KG1 (cell line): ENCODE measurements at regions not wholly inside any gene's neighbourhood (a gene's known extent, or its start where the extent isn't known, plus 50 kb on each side); places are given as distances from the start of the nearest gene placed in this dataset.
"Not testable (repeated sequence)": the region's sequence is repeated elsewhere in the genome, so short reads cannot be mapped to it uniquely, and the experiment has no call there.

ENCODE experiments used
- DNase-seq: peaks from one replicate; lab custom pipeline; 2025; lab: John Stamatoyannopoulos, UW

DNA sequence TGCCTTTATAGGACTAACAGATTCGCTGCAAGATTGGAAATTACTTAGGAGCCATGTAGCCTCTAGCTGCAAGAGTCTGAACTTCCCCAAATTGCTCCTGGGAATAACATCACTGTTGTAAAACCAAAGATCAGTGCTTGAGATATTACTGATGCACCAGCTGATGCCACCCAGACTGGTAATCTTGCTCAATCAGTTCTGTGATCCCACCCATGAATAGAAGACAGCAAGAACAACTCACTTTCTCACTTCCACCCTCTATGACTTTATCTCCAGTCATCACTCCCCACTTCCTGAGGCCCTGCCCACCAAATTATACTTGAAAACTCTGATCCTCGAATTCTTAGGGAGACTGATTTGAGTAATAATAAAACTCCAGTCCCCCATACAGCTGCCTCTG is 1011.1 kb downstream of the PLA2G4A start:
- DNase-seq: no peak

DNA sequence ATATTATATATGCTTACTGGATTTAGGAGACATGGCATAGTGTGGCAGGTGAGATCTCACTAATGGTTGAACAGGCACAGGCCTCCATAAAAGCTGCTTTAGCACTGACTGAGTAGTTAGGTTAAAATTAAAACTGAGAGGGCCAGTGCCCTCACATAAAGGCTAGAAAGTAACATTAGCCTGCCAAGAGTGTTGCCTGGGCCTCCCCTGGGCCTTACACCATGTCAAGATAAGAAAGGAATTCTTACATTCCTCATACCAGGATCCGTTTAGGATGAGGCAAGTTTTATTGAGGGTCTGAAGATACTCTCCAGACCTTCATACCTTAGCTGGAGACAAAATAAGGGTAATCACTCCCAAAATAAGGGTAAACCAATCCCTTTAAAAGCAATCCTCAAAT is 1011.8 kb downstream of the PLA2G4A start:
- no peak for DNase-seq

DNA sequence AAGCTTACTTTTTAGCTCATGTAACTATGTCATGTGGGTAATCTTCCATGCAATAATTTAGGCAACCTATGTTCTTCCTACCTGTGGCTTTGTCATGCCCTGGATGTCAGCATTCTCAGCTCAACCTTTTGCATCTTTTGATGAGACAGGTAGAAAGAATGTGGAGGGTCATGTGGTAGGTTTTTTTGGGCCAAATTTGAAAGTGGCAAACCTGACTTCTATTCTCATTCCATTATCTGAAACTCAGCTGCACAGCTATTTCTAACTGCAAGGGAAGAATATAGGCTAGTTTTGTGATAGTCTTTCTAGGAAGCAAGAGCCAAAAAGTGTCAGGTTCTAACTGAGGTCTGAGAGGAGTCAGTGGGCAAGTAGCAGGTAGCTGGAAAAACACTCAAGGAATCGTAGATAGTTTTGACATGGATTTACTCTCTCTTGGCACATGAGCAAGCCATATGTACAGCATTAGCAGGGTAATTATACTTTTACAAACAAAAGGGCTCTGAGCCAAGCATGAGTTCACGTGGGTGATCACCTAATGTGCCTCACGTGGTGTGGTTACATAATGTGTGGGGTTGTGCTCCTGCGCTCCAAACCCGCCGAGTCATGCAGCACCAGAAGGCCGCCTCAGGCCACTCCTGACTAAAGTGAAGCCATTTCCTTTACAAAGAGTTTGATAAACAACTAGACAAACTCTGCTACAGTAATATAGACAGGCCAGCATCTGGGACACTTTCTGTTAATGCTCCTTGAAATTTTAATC is 1013.8 kb downstream of the PLA2G4A start:
- DNase-seq: no peak

DNA sequence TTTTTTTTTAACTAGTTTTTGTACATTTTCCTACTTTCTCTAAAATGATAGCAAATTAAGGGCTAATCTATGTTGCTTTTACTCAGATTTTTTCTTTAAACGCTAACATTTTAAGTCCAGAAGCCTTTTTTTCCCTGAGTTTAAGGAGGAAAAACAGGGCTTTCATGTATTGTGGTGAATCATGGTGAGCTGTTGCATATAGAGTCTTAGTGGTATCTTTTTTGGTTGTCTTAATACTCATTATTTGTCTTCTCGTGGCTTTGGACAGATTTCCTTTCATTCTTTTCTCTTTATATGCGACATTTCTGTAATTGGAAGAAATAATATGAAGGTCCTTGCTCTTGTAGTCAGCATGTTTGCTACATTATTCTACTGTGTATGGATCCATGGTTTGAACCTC is 1015.6 kb downstream of the PLA2G4A start:
- no peak for DNase-seq

DNA sequence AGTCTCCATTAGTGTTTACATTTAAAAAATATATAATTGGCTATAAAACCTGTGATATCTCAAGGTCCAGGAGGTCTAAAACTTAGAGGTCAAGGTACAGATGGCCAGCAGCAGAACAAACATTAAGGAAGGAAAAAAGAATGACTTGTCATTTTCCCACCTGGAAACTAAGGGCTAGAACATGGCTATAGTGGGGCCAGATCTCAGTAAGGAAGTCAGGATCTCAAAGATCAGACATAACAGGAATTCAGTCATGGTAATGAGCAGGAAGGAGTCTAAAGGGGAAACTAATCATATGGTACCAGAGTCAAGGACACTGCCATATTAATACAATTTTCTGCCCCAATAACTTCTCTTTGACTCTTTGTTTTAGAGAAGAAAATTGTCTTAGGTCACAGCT is 1018.8 kb downstream of the PLA2G4A start:
- DNase-seq: no peak

DNA sequence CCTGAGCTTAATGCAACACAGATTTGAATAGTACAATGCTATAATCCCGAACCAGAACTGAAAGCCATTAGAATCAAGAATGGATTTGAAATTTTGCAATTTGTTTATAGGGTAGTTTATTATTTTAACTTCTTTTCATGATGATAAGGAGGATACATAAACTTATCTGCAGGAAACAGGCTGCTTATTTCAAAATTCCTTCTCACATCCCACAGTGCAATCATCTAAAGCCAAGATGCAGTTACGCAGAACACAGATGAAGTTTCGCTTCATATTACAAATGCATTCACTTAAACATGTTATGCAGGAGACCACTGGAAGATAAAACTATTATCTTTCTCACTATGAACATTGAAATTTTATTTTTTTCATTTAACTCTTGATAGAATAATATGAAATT is 1019.6 kb downstream of the PLA2G4A start:
- no peak for DNase-seq

DNA sequence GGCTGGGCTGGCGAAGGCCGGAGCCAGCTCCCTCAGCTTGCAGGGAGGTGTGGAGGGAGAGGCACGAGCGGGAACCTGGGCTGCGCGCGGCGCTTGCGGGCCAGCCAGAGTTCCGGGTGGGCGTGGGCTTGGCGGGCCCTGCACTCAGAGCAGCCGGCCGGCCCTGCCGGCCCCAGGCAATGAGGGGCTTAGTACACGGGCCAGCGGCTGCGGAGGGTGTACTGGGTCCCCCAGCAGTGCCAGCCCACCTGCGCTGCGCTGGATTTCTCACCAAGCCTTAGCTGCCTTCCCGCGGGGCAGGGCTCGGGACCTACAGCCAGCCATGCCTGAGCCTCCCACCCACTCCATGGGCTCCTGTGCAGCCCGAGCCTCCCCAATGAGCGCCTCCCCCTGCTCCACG is 1021.4 kb downstream of the PLA2G4A start:
- not testable (repeated sequence) for DNase-seq

DNA sequence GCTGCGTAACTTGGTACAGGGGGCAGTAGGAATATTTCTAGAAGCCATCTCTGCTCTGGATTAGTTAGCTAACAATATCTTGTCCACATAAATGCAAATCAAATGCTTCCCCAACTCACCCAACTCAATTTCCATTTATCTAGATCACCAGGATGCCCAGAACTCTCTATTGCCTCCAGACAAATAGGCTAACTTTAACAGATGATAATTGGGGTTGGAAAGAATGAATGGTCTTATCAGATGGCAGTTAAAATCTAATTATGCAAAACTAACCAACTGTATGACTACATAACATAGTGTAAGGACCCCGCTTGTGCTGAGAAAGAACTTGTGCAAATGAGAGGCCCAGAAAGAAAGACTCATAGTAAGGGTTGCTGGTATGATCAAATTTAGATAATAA is 1024.8 kb downstream of the PLA2G4A start:
- DNase-seq: no peak

DNA sequence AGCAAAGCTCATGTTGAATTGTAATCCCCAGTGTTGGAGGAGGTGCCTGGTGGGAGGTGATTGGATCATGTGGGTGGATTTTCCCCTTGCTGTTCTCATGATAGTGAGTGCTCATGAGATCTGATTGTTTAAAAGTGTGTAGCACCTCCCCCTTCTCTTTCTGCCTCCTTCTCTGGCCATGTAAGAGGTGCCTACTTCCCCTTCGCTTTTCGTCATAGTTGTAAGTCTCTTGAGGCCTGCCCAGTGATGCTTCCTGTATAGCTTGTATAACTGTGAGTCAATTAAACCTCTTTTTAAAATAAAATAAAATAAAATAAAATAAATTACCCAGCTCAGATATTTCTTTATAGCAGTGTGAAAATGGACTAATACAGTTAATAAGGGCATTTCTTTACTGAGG is 1025.7 kb downstream of the PLA2G4A start:
- no peak for DNase-seq

DNA sequence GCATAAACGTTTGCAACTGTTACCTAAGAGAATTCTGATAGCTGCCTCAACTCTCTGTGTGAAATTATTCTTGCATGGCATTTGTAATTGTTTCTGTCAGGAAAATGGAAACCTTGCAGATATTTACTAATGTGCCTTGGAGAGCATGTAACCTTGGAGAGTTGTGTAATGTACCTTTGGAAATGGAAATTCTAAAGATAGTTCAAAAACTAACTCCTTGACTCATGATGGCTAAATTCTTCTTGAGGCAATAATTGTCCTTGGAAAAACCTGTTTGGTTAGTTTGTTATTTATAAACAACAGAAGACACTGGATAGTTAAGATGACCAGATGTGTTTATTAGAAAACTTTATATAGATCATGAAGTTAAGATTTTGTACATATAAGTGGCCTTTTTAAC is 1033.8 kb downstream of the PLA2G4A start:
- DNase-seq: no peak

DNA sequence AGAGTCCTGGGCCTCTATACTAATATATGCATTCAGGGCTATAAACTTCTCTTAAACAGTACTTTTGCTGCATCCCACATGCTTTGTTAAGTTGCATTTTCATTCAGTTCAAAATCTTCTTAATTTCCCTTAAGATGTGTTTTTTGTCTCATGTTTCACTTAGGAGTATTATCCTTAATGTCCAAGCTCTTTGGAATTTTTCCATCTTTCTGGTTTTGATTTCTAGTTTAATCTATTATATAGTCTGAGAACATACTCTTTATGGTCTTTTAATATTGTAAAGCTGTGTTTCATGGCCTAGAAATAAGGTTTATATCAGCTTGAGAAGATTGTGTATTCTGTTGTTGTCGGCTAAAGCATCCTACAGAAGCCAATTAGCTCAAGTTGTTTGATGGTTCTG is 1041.8 kb downstream of the PLA2G4A start:
- no peak for DNase-seq

DNA sequence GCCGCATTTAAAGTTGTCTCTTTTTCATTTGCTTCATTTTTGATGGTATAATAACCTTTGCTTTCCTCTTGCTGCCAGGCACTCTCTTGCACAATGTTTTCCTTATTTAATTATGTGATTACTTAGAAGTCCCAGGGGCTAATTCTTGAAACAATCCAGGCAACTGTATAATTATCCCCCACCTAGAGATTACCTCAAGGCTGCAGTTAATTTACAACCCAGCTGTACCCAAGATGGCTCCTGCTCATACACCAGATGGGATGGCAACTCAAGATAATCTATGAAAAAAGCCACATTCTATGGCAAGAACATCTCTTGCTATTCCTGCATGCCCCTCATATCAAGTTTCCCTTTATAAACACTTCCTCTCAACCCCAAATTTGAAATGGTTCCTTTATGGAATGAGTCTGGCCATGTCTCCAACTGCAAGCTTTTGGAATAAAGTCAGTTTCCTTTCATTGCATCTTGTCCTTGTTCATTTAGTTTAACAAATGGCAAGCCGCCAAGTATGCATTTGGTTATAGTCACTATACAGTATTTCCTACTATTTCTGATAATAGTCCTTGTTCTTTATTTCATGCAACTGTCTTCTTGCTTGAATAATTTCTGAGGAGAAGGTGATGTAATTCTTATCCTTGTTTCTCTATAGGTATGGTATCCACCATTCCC is 1042.6 kb downstream of the PLA2G4A start:
- no peak for DNase-seq

DNA sequence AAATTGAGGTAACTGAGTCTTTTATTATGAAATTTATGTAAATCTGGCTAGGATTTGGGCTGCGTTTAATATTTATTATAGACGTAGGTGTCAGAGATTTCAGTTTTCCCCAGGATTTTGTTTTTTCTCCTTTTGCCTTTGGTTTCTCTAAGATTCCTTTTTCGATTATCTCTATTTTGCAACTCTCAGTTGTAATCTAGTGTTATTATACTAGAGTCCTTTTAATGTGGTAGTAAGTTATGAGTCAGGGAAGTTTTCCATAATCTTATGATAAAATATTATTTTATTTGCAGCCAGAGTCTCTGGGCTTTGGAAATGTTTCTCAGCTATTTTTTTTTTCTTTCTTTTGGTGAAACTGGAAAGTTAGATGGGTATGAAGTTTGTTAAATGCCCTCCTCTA is 1043.8 kb downstream of the PLA2G4A start:
- no peak for DNase-seq

DNA sequence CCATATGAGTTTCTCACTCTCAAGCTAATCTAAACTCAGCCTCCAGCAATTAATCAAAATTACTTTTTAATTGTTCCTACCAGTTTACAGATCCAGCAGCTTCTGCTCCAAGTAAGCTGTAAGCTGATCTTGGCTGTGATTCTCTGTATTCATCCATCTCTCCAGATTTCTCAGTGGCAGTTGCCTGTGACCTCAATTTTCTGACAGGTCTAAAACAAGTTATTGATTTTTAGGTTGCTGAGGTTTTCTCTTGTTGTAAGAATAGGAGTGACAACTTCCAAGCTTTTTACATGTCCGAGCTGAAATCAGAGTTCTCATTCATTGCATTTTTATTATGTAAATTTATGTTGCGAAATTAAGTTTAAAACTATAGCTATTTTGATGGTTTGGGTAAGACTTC is 1044.4 kb downstream of the PLA2G4A start:
- no peak for DNase-seq

DNA sequence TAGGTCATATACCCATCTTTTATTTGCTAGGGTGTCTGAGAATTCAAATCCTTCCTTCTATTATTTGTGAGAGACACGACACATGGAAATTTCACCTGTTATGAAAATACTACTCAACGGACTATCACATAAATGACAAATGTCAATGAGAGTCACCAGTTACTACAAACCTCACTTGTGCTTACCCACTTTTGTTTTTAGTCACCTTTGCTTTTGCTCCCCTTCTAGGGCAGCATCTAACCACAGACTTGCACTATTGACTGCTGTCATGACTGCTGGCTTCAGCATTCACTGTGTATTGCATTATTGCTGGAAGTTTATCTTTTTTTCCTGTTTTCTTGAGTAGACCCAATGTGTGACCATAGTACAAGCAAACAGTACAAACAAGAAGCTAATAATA is 1048.0 kb downstream of the PLA2G4A start:
- no peak for DNase-seq

DNA sequence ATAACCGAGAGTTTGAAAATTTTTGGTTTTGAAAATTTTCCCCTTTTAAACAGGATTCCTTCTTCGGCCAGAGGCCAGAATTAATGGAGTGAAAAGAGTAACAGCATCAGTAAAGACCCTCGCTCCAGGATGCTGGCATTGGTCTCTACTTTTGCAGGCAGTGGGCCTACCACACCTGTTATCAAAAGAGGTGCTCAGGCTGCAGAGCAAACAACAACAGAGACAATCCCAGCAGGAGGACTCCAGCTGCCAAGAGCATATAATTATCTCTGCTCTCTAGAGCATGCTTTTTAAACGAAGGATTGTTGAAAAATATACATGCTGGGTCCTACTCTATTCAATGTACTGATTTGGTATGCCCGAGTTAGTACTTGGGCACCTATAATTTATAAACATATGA is 1048.5 kb downstream of the PLA2G4A start:
- DNase-seq: no peak

DNA sequence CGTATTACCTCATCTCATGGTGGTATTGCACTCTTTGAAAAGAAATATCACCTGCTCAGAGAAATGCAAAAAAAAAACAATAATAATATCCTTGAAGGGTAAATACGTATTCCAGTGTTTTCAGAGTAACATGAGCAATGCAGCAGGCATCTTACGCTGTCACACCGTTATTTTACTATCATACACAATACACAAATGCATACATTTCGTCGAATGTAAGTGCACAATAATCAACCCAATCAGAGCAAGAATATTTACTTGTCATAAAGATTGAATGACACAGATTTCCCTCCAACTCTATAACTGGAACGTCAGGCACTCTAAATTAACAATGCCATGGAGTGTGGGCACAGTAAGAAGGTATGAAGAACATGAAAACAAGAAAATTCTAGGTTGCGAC is 1050.1 kb downstream of the PLA2G4A start:
- no peak for DNase-seq

DNA sequence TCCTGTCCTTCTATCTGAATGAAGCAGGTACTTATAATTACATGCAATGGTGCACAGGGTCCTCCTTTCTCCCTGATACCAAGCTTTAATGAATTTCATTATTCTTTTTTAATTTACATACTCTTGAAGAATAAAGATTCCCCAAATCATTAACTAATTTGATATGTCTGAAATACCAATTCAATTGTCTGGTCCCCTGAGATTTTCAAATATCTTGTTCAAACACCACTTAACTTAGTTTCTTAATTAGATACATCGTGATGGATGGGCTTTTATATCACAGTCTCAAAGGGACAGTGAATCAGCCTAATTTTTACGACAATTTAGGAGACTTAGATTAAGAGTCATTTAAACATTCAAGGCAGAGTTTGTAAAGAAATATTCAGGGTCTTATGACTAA is 1054.6 kb downstream of the PLA2G4A start:
- DNase-seq: no peak

DNA sequence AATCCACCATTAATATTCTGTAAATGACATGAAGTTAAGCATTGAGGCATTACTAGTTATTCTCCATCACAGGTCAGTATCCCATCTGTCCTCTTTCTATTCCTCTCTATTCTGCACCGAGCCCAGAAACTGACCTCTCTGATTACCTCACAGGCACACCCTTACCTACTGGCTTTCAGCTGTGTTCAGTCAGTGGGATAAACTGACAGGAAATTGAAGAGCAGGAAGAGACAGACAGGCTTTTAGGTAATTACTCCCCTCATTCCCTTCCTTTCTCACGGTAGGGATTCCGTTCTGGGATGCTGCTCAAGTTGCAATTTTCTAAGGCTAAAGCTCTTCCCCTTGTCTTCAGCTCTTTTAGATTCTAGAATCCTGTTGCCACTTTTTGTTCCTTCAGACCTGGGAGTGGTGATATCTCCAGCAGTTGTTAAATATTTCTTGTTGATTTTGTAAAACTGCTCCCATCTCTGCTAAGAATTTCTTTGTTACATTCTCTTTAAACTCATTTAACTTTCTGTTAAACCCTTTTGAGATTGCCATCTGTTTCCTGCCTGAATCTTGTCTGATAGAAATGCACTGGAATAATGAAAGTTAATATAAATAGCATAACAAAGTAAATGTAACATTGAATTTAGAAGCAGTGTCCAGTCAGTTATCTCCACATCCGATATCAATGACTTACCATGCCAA is 1063.4 kb downstream of the PLA2G4A start:
- DNase-seq: no peak

DNA sequence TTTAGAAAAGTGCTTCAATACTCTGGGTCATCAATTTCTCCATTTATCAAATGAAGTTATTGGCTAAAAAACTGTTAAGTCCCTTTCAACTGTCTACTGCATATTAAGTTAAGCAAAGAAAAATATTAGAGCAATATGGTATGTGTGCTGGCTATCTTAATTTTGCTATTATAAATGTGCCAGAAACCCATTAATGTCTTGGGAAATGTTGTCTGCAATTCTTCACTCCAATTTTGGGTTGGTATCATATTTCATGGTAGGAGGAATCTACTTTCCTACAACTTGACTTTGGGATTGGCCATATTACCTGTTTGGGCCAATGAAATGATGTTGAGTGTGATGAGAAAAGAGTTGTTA is 1063.9 kb downstream of the PLA2G4A start:
- no peak for DNase-seq

DNA sequence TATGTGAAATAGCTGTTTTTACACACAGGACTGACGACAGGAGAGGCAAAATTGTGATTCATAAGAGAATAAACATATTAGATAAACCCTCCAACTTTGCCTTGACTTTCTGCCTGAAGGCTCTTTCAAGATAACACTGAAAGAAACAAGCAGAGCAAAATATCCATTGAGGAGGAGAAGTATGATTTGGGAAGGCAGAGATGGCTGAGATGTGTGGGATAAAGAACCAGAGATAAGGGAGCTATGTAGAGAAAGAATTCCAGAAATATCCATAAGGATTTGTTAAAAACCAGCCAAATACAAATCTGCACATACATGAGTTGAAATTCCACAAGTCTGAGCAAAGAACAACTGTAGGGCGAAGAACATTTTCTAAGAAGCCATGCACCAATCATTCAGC is 1064.7 kb downstream of the PLA2G4A start:
- no peak for DNase-seq

DNA sequence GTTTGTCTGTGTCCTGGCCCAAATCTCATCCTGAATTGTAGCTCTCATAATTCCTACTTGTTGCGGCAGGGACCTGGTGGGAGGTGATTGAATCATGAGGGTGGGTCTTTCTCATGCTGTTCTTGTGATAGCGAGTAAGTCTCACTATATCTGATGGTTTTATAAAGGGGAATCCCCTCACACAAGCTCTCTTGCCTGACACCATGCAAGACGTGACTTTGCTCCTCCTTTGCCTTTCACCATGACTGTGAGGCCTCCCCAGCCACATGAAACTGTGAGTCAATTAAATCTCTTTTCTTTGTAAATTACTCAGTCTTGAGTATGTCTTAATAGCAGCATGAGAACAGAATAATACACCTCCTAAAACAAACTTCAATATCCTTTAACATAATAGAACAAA is 1065.6 kb downstream of the PLA2G4A start:
- no peak for DNase-seq

DNA sequence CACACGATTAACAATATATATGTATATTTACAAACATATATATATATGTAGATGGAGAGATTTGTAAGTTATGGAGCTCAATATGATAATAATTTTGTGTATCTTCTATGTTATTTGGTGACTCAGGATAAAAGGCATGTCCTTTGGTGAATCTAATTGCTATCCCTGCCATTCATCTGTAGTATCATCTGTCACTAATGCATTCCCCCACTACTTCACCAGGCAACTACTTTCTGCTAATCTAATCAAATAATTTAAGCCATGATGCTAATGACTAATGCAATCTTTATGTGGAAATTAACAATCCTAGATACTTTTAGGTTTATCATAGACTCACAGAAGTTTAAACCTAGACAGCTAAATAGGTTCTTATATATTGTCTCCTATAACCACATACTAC is 1074.5 kb downstream of the PLA2G4A start:
- no peak for DNase-seq

DNA sequence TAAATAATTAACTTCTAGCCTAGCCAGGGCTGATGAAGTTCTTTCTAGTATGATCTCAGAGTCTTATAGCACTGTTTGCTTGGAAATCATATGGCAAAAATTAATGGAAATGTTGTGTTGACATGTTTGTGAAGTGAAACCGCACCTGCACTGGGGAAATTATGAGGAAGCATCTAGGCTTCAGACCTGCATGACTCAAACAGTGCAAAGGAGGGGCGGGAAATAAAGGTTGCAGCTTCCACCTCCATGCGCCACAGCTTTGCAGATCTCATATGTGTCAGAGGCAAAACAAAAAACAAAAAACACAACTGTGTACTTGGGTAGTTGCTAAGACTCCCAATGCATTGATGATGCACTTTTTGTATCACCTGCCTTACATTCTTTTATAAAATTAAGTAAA is 1080.6 kb downstream of the PLA2G4A start:
- no peak for DNase-seq
